ENCODE measurements at regions not wholly inside any gene's neighbourhood (a gene's known extent, or its start where the extent isn't known, plus 50 kb on each side); places are given as distances from the start of the nearest gene placed in this dataset.

DNA sequence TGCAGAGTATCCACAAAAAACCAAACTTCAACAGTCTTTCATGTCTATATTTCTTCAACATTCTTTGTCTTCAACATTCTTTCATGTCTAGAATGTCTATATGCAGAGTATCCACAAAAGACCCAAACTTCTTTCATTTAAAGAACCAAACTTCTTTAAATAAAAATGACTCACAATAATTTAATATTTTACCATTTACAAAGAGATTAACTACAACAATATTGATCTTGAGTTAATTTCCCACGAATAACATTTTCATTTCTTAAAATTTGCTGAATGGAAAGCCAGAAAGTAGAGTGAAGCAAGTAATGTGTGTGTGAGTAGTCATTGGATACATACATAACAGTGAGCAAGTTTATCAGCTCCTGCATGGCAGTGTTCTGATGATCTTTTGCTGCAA, 1069.7 kb downstream of the EFNB2 start, which contains the start of gene DAOA:
Gene DAOA, plus strand, starts transcription at position 301 of the 400 bp plus-strand sequence.
- Histone ChIP-seq H3K27ac (no peak within 1 kb of the TSS), H3K27me3 (no peaks in the 10 kb centered on the region), H3K36me3 (no peaks in the 10 kb centered on the region), H3K4me3 (no peak within 1 kb of the TSS), H3K4me1 (ENCODE audit: low read depth) (no peaks in the 10 kb centered on the region), H3K9me3 (ENCODE audit: low read depth) (no peaks in the 10 kb centered on the region)
- TF ChIP-seq, protein P1, sequence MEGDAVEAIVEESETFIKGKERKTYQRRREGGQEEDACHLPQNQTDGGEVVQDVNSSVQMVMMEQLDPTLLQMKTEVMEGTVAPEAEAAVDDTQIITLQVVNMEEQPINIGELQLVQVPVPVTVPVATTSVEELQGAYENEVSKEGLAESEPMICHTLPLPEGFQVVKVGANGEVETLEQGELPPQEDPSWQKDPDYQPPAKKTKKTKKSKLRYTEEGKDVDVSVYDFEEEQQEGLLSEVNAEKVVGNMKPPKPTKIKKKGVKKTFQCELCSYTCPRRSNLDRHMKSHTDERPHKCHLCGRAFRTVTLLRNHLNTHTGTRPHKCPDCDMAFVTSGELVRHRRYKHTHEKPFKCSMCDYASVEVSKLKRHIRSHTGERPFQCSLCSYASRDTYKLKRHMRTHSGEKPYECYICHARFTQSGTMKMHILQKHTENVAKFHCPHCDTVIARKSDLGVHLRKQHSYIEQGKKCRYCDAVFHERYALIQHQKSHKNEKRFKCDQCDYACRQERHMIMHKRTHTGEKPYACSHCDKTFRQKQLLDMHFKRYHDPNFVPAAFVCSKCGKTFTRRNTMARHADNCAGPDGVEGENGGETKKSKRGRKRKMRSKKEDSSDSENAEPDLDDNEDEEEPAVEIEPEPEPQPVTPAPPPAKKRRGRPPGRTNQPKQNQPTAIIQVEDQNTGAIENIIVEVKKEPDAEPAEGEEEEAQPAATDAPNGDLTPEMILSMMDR (IDR thresholded peaks at IDR 0.05; ENCODE audit: low read depth, low read length), result no peak
- no peak for DNase-seq (ENCODE audit: low read depth in 1 of 2, low spot score in 1 of 2)

DNA sequence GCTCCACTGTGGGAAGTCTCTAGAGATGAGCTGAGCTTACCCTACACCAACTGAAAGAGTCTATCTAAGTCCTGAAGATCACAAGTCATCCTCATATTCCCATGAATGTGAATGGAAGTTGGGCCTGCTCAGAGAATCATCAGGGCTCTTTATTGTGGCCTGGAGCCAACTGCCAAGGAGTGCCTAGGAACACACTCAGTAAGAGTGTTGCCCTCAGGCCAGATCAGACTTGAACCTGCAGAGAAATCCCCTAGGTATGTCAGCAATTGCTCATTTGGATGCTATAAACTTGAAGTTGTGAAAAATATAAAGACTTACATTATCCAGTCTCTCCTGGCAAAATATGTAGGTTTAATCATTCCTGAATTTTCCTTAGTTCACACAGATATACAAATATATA, 1070.2 kb downstream of the EFNB2 start:
- H3K9me3 ChIP-seq (ENCODE audit: low read depth), result no peaks in the 10 kb centered on the region
- H3K27me3 ChIP-seq, result no peaks in the 10 kb centered on the region
- TF ChIP-seq, protein P1 (IDR thresholded peaks at IDR 0.05; ENCODE audit: low read depth, low read length), result no peak
- no peak for DNase-seq (ENCODE audit: low read depth in 1 of 2, low spot score in 1 of 2)
- no peaks in the 10 kb centered on the region for H3K36me3 ChIP-seq
- no peak overlapping the region for H3K4me3 ChIP-seq
- no peak overlapping the region for H3K27ac ChIP-seq
- no peaks in the 10 kb centered on the region for H3K4me1 ChIP-seq (ENCODE audit: low read depth)

DNA sequence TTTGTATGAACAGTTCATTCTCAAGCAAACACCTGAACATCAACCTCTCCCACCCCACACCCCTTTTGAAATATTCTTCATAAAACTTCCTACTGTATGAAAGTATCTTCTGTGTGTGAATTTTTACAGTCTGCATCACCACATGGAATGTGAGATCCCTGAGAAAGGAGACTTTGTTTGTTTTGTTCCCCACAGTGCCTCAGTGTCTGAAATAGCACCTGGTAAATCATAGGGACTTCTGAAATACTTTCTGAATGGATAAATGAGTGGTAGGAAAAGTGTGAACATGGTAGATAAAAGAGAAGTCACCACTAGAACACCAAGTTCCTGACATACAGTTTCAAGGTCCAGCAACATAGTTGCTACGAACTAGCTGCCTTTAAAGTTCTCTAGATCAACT, 1071.2 kb downstream of the EFNB2 start:
- H3K9me3 ChIP-seq (ENCODE audit: low read depth), result no peaks in the 10 kb centered on the region
- no peak overlapping the region for H3K27ac ChIP-seq
- H3K4me1 ChIP-seq (ENCODE audit: low read depth), result no peaks in the 10 kb centered on the region
- no peak overlapping the region for H3K4me3 ChIP-seq
- H3K27me3 ChIP-seq, result no peaks in the 10 kb centered on the region
- DNase-seq (ENCODE audit: low read depth in 1 of 2, low spot score in 1 of 2), result no peak
- no peaks in the 10 kb centered on the region for H3K36me3 ChIP-seq
- TF ChIP-seq, protein P1 (IDR thresholded peaks at IDR 0.05; ENCODE audit: low read depth, low read length), result no peak

DNA sequence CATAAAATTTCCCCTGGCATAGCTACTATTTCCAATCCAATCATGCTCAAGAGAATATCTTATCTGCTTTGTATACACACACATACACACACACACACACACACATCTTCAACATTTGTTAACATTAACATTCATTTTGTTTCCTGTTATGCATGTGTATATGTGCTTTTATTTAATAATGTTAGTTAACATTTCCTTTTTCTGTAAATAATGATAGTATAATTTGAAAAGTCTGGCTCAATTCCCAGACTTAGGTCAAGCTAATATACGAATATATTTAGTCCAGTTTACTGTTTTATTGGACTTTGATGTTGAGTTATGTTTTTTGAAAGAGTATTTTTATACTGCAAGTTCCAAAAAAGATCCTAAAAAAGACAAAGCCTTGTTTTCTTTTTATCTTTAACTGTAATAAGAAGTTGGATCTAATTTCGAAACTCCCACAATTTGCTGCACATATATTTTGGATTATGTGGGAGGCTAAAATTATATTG, 1072.4 kb downstream of the EFNB2 start:
- H3K4me1 ChIP-seq (ENCODE audit: low read depth), result no peaks in the 10 kb centered on the region
- H3K9me3 ChIP-seq (ENCODE audit: low read depth), result no peaks in the 10 kb centered on the region
- TF ChIP-seq, protein P1 (IDR thresholded peaks at IDR 0.05; ENCODE audit: low read depth, low read length), result no peak
- no peaks in the 10 kb centered on the region for H3K27me3 ChIP-seq
- H3K27ac ChIP-seq, result no peak overlapping the region
- no peak overlapping the region for H3K4me3 ChIP-seq
- H3K36me3 ChIP-seq, result no peaks in the 10 kb centered on the region
- DNase-seq (ENCODE audit: low read depth in 1 of 2, low spot score in 1 of 2), result peak in 1 of 2 donors; percentile 46

DNA sequence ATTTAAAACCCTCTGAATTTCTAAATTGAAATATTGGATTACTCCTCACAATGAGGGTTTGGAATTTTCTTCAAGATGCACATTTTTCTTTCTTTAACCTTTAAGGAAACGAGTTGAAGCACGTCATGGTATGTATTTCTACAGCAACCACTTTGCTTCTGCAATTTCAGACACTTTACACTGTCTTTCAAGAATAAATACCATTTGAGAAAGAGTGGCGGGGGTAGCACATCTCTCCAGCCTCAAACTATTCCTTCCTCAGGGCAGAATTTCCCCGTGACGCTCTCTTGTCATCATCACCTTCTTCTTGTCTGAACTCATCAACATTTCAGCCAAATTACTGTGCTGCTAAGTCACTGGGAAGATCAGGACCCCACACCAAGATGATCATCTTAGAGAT, 1073.4 kb downstream of the EFNB2 start:
- no peaks in the 10 kb centered on the region for H3K27me3 ChIP-seq
- H3K4me1 ChIP-seq (ENCODE audit: low read depth), result no peaks in the 10 kb centered on the region
- no peaks in the 10 kb centered on the region for H3K9me3 ChIP-seq (ENCODE audit: low read depth)
- DNase-seq (ENCODE audit: low read depth in 1 of 2, low spot score in 1 of 2), result no peak
- H3K4me3 ChIP-seq, result no peak overlapping the region
- no peak overlapping the region for H3K27ac ChIP-seq
- TF ChIP-seq, protein P1 (IDR thresholded peaks at IDR 0.05; ENCODE audit: low read depth, low read length), result no peak
- no peaks in the 10 kb centered on the region for H3K36me3 ChIP-seq

DNA sequence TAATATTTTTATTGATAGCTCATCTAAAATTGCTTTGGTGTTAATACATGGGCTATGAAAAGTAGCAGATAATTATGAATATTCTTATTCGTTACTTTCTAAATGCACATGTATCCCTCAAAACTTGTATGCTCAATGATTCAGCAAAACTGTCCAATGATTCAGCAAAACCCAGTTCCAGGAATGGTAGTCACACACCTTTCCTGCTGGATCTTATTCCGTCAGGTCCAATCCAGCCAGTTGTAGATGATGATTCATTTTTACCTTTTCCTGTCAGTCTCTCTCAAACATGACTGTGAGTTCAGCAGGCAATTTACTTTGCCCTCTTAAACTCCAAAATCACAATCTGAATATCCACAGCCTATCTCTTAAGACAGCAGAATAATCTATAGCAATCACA, 1082.6 kb downstream of the EFNB2 start:
- H3K4me1 ChIP-seq (ENCODE audit: low read depth), result no peaks in the 10 kb centered on the region
- TF ChIP-seq, protein P1 (IDR thresholded peaks at IDR 0.05; ENCODE audit: low read depth, low read length), result no peak
- H3K27me3 ChIP-seq, result no peaks in the 10 kb centered on the region
- H3K27ac ChIP-seq, result no peak overlapping the region
- H3K4me3 ChIP-seq, result no peak overlapping the region
- no peak for DNase-seq (ENCODE audit: low read depth in 1 of 2, low spot score in 1 of 2)
- no peaks in the 10 kb centered on the region for H3K9me3 ChIP-seq (ENCODE audit: low read depth)
- no peaks in the 10 kb centered on the region for H3K36me3 ChIP-seq

Data from cardiac muscle cell (in vitro differentiated cells and primary cell).